GM12878 (cell line): ENCODE measurements at regions not wholly inside any gene's neighbourhood (a gene's known extent, or its start where the extent isn't known, plus 50 kb on each side); places are given as distances from the start of the nearest gene placed in this dataset.

Experiments used
- BRCA1 ChIP-seq: IDR thresholded peaks from 2 replicates; pipeline ENCODE4 v1.6.1; 2011; ENCODE audit warnings: low read depth, low read length, improper control_type of control experiment
- TF ChIP-seq, protein P1 (sequence below), 3 experiments: IDR thresholded peaks in 2 of 3; conservative IDR thresholded peaks in 1 of 3; 2 replicates each; pipeline ENCODE4 v1.5.1; 2011; ENCODE audit warnings: low read depth in 3 of 3, low read length in 3 of 3, mild to moderate bottlenecking in 3 of 3, control low read depth in 2 of 3, moderate library complexity in 2 of 3, inconsistent platforms in 1 of 3, mixed read lengths in 1 of 3; ENCODE audit not compliant: control insufficient read depth in 2 of 3, insufficient read depth in 1 of 3; ENCODE audit errors: extremely low read depth in 1 of 3
- TF ChIP-seq, protein P2 (sequence below): IDR thresholded peaks from 2 replicates; pipeline ENCODE4 v1.6.1; 2012; ENCODE audit warnings: low read depth, low read length, improper control_type of control experiment

DNA sequence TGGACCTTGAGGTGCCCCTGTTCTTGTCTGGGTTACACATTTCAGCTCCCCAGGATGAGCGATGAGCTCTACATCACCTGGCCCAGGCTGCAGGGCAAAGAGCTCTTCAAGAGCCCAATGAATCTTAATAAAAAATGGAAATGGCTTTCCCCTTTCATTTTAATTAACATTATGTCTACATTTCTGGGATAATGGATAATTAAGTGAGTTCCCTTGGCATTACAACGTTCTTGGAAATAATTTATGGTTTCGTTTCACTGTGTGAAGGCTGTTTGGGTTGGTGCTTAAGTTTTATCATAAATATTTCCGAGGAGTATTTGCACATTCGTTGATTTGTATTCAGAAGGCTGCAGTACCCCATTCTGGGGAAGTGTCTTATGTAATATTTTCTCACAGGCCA, 678.3 kb upstream of the EEF2KMT start:
- TF ChIP-seq, protein P1, sequence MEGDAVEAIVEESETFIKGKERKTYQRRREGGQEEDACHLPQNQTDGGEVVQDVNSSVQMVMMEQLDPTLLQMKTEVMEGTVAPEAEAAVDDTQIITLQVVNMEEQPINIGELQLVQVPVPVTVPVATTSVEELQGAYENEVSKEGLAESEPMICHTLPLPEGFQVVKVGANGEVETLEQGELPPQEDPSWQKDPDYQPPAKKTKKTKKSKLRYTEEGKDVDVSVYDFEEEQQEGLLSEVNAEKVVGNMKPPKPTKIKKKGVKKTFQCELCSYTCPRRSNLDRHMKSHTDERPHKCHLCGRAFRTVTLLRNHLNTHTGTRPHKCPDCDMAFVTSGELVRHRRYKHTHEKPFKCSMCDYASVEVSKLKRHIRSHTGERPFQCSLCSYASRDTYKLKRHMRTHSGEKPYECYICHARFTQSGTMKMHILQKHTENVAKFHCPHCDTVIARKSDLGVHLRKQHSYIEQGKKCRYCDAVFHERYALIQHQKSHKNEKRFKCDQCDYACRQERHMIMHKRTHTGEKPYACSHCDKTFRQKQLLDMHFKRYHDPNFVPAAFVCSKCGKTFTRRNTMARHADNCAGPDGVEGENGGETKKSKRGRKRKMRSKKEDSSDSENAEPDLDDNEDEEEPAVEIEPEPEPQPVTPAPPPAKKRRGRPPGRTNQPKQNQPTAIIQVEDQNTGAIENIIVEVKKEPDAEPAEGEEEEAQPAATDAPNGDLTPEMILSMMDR (IDR thresholded peaks at IDR 0.05 in 2 of 3, conservative IDR thresholded peaks at IDR 0.05 in 1 of 3; ENCODE audit: control insufficient read depth in 2 of 3, extremely low read depth in 1 of 3, insufficient read depth in 1 of 3, low read depth in 3 of 3, low read length in 3 of 3): no peak
- TF ChIP-seq, protein P2, sequence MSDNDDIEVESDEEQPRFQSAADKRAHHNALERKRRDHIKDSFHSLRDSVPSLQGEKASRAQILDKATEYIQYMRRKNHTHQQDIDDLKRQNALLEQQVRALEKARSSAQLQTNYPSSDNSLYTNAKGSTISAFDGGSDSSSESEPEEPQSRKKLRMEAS: no peak
- TF ChIP-seq BRCA1: no peak
